Fibroblast of villous mesenchyme (primary cell): ENCODE measurements at regions not wholly inside any gene's neighbourhood (a gene's known extent, or its start where the extent isn't known, plus 50 kb on each side); places are given as distances from the start of the nearest gene placed in this dataset.

ENCODE experiments used
- DNase-seq: peaks from one replicate; pipeline ENCODE4 v3.0.0-alpha.2; 2010; ENCODE audit warnings: low read depth
- H3K4me3 ChIP-seq: 2 replicates; pipeline ENCODE4 v1.5.1; 2011; ENCODE audit warnings: low read depth, mild to moderate bottlenecking, low read length
- TF ChIP-seq, protein P1 (sequence below): IDR thresholded peaks from 2 replicates; pipeline ENCODE4 v1.5.1; 2012; ENCODE audit warnings: low read depth, mild to moderate bottlenecking, low read length; ENCODE audit not compliant: insufficient read depth

- TF ChIP-seq, protein P1, sequence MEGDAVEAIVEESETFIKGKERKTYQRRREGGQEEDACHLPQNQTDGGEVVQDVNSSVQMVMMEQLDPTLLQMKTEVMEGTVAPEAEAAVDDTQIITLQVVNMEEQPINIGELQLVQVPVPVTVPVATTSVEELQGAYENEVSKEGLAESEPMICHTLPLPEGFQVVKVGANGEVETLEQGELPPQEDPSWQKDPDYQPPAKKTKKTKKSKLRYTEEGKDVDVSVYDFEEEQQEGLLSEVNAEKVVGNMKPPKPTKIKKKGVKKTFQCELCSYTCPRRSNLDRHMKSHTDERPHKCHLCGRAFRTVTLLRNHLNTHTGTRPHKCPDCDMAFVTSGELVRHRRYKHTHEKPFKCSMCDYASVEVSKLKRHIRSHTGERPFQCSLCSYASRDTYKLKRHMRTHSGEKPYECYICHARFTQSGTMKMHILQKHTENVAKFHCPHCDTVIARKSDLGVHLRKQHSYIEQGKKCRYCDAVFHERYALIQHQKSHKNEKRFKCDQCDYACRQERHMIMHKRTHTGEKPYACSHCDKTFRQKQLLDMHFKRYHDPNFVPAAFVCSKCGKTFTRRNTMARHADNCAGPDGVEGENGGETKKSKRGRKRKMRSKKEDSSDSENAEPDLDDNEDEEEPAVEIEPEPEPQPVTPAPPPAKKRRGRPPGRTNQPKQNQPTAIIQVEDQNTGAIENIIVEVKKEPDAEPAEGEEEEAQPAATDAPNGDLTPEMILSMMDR = no peak
- no peak for DNase-seq
- H3K4me3 ChIP-seq = no peak overlapping the region
Measured at GRCh38 chr2:14127765-14128164, 504.8 kb upstream of the LRATD1 start.

DNA sequence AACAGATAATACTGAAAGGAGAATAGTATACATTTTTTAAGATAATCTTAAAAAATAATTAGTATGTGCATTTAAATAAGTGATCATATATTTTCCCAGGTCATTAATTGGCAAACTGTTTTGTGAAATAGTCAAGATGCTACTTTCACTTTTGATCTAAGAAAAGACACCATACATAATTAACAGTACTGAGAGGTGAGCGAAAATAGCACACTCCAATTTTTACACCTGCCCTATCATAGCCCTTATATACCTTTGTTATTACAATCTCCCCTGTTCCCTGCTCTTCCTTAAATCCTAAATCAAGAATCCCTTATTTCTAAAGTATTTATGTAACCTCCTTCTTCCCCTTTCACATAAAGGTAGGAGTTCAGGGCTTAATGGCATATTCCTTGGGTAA, 500.1 kb upstream of the LRATD1 start:
- TF ChIP-seq, protein P1 = no peak
- DNase-seq = no peak
- H3K4me3 ChIP-seq = no peak overlapping the region

DNA sequence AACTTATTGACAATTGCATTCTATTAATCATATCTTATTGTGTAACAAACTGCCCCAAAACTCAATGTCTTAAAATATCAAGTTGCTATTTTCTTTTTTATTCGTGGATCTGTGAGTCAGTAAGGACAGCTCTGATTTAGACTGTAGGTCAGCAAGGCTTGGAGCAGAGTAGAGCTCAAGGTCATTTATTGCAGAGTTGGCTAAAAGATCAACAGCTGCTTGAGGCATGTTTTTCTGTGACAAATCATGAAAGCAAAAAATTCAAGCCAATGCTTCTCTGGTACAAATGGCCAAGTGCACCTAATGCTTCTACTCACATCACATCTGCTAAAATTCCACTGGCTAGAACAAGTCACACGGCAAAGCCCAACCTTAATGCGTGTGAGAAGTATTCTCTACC, 497.7 kb upstream of the LRATD1 start:
- TF ChIP-seq, protein P1 = no peak
- H3K4me3 ChIP-seq = no peak overlapping the region
- DNase-seq = no peak

GRCh38 chr2:14136030-14136429, 496.5 kb upstream of the LRATD1 start:
- no peak for DNase-seq
- TF ChIP-seq, protein P1 = no peak
- no peak overlapping the region for H3K4me3 ChIP-seq

DNA sequence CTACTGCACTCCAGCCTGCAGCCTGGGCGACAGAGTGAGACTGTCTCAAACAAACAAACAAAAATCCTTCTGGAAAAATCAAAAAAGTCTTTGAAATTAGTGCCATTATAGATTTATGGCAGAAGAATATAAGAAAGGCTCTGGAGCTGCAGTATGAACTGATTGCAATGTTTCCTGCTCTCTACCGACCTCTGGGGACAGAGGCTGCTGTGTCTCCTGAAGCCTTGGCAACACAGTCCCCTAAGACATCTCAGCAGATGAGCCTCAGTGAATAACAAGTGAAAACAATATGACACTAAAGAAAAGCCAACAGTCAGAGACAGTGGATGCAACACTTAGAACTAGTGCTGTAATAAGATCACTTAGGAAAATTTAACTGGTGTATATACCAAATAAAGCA, 494.9 kb upstream of the LRATD1 start:
- TF ChIP-seq, protein P1 = no peak
- no peak overlapping the region for H3K4me3 ChIP-seq
- no peak for DNase-seq

- TF ChIP-seq, protein P1 = no peak
- no peak overlapping the region for H3K4me3 ChIP-seq
- DNase-seq = no peak
Measured at GRCh38 chr2:14140009-14140550, 492.4 kb upstream of the LRATD1 start.

GRCh38 chr2:14143435-14143834, 489.1 kb upstream of the LRATD1 start:
- TF ChIP-seq, protein P1 = no peak
- DNase-seq = no peak
- no peak overlapping the region for H3K4me3 ChIP-seq
